MM.1S (cell line): ENCODE measurements at regions not wholly inside any gene's neighbourhood (a gene's known extent, or its start where the extent isn't known, plus 50 kb on each side); places are given as distances from the start of the nearest gene placed in this dataset.

Experiments
- CTCF ChIP-seq: fragments of 300-600 bp; sonication (generic); IDR thresholded peaks from 2 replicates; pipeline ENCODE4 v1.5.1; 2016; ENCODE audit warnings: antibody characterized with exemption, low read length, mixed read lengths
- EZH2phosphoT487 ChIP-seq: fragments of 300-600 bp; sonication (generic); IDR thresholded peaks from 2 replicates; pipeline ENCODE4 v1.6.1; 2018; ENCODE audit warnings: antibody characterized with exemption, low read length

- no peak for TF ChIP-seq CTCF
- no peak for TF ChIP-seq EZH2phosphoT487
Observed at GRCh38 chr4:20166544-20166943, 85.2 kb upstream of the SLIT2 start.
